Breast epithelium (tissue), 4 donors: ENCODE measurements at regions not wholly inside any gene's neighbourhood (a gene's known extent, or its start where the extent isn't known, plus 50 kb on each side); places are given as distances from the start of the nearest gene placed in this dataset.
"Not testable (repeated sequence)": the region's sequence is repeated elsewhere in the genome, so short reads cannot be mapped to it uniquely, and the experiment has no call there.

Source experiments
- DNase-seq, 2 donors: peaks; one replicate each; pipeline ENCODE4 v3.0.0-alpha.2; 2019; ENCODE audit warnings: low spot score in 2 of 2
- H3K27ac ChIP-seq, 2 donors: fragments of 200-600 bp; sonication (generic) in 1 of 2; one replicate each; pipeline ENCODE4 v1.5.1; 2016 to 2019; ENCODE audit warnings: mild to moderate bottlenecking in 1 of 2
- H3K27me3 ChIP-seq, 2 donors: fragments of 200-600 bp; sonication (generic) in 1 of 2; one replicate each; pipeline versions ENCODE4 v1.5.1 to v1.6.0; 2017 to 2019; ENCODE audit warnings: control low read depth in 1 of 2, mild to moderate bottlenecking in 1 of 2
- H3K36me3 ChIP-seq: fragments of 200-600 bp; one replicate; pipeline ENCODE4 v1.5.1; 2019
- H3K4me1 ChIP-seq, 2 donors: fragments of 200-600 bp; sonication (generic); one replicate each; pipeline ENCODE4 v1.5.1; 2016 to 2019; ENCODE audit warnings: control low read depth in 1 of 2
- H3K4me3 ChIP-seq, 3 donors: fragments of 200-600 bp; sonication (generic); 1 replicate in 2 of 3; 2 replicates in 1 of 3; pipeline ENCODE4 v1.5.1; 2016 to 2019; ENCODE audit warnings: mild to moderate bottlenecking in 3 of 3, moderate library complexity in 2 of 3
- H3K9me3 ChIP-seq, 2 donors: fragments of 200-600 bp; sonication (generic) in 1 of 2; one replicate each; pipeline ENCODE4 v1.5.1; 2016 to 2019; ENCODE audit warnings: control low read depth in 1 of 2
- CTCF ChIP-seq, 3 donors: fragments of 450-650 bp; IDR thresholded peaks; one replicate each; pipeline ENCODE4 v1.5.1; 2016 to 2017; ENCODE audit warnings: antibody characterized with exemption in 3 of 3, mild to moderate bottlenecking in 3 of 3, moderate library complexity in 3 of 3
- POLR2A ChIP-seq: fragments of 450-650 bp; IDR thresholded peaks from one replicate; pipeline ENCODE4 v1.6.1; 2016; ENCODE audit warnings: antibody characterized with exemption, mild to moderate bottlenecking, moderate library complexity
- POLR2AphosphoS5 ChIP-seq, 3 donors: sonication (generic); formaldehyde crosslinking; IDR thresholded peaks; one replicate each; pipeline ENCODE4 v1.6.1; 2017; ENCODE audit warnings: antibody characterized with exemption in 3 of 3
- intact Hi-C: fragments of 100-400 bp; cut with DNase I; formaldehyde crosslinking; loops from one replicate; pipeline ENCODE4 v1.15.1; 2023; ENCODE audit warnings: low total_unique reads

GRCh38 chr10:3559527-3559926, 225.5 kb downstream of the KLF6 start:
- intact Hi-C loops: no loop called here
- no peaks in the 10 kb centered on the region for H3K9me3 ChIP-seq
- no peak for DNase-seq
- no peaks in the 10 kb centered on the region for H3K4me1 ChIP-seq
- H3K36me3 ChIP-seq: no peaks in the 10 kb centered on the region
- no peaks in the 10 kb centered on the region for H3K27me3 ChIP-seq
- no peak overlapping the region for H3K27ac ChIP-seq
- H3K4me3 ChIP-seq: no peak overlapping the region
- TF ChIP-seq POLR2AphosphoS5 (IDR thresholded peaks at IDR 0.05): no peak
- TF ChIP-seq POLR2A: no peak

- Histone ChIP-seq H3K27me3 (no peaks in the 10 kb centered on the region), H3K4me1 (no peaks in the 10 kb centered on the region), H3K4me3 (no peak overlapping the region), H3K9me3 (no peaks in the 10 kb centered on the region), H3K36me3 (no peaks in the 10 kb centered on the region), H3K27ac (no peak overlapping the region)
- no peak for DNase-seq
- TF ChIP-seq POLR2AphosphoS5 (IDR thresholded peaks at IDR 0.05): no peak
- TF ChIP-seq CTCF (IDR thresholded peaks at IDR 0.05): no peak
- no peak for TF ChIP-seq POLR2A
- intact Hi-C loops: no loop called here
Observed at GRCh38 chr10:3559011-3559410, 226.0 kb downstream of the KLF6 start.

DNA sequence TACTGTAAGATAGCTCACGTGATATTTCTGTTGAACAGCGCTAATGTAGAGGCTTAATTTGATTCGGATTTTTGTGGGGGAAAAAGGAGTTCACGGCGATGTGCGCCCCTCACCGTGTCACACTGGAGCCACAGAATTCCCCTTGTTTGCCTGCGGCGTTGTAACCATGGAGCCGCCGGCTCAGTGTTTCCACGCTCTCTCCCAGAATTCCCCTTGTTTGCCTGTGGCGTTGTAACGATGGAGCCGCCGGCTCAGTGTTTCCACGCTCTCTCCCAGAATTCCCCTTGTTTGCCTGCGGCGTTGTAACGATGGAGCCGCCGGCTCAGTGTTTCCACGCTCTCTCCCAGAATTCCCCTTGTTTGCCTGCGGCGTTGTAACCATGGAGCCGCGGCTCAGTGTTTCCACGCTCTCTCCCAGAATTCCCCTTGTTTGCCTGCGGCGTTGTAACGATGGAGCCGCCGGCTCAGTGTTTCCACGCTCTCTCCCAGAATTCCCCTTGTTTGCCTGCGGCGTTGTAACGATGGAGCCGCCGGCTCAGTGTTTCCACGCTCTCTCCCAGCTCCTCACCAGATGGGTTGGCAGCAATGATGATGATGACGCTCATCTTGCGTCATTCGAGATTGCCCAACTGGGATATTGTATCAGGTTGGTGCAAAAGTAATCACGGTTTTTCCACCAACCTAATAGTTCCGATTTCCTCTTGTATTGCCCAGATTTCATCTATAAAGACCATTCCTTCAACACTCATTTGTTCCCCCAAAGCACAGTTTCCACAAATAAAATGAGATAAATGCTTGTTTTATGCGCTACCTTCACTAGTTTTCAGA, 228.6 kb downstream of the KLF6 start:
- intact Hi-C loops, H3K4me1 ChIP-seq, H3K4me3 ChIP-seq, H3K36me3 ChIP-seq, H3K27me3 ChIP-seq, H3K9me3 ChIP-seq, H3K27ac ChIP-seq, DNase-seq: not testable (repeated sequence)

GRCh38 chr10:3554121-3554522, 230.9 kb downstream of the KLF6 start:
- Histone ChIP-seq H3K36me3 (no peaks in the 10 kb centered on the region), H3K4me1 (no peaks in the 10 kb centered on the region), H3K4me3 (no peak overlapping the region), H3K9me3 (no peaks in the 10 kb centered on the region), H3K27me3 (no peaks in the 10 kb centered on the region), H3K27ac (no peak overlapping the region)
- intact Hi-C loops: no loop called here
- no peak for TF ChIP-seq CTCF (IDR thresholded peaks at IDR 0.05)
- no peak for TF ChIP-seq POLR2A
- no peak for TF ChIP-seq POLR2AphosphoS5 (IDR thresholded peaks at IDR 0.05)
- DNase-seq: no peak

DNA sequence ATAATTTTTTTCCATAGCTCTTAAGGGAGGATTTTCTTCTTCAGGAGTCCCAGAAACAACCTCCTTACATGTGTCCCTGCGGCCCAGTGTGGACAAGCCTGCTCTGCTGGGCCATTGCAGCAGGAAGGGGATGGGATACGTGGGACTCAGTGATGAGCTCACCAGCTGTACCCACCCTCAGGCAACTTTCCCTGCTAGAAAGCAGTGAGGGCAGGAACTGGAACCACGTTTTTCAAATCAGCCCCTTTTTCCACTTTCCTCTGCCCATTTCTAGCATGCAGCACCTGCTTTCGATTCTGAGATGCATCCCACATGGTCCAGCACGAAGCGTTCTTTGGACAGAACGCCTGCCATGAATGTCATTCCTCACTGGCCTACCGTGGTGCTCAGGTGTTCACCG, 232.7 kb downstream of the KLF6 start:
- TF ChIP-seq CTCF (IDR thresholded peaks at IDR 0.05): no peak
- Histone ChIP-seq H3K9me3 (no peaks in the 10 kb centered on the region), H3K4me3 (no peak overlapping the region), H3K4me1 (no peaks in the 10 kb centered on the region), H3K36me3 (no peaks in the 10 kb centered on the region), H3K27ac (no peak overlapping the region), H3K27me3 (no peaks in the 10 kb centered on the region)
- intact Hi-C loops: no loop called here
- no peak for DNase-seq

GRCh38 chr10:3551761-3552160, 233.2 kb downstream of the KLF6 start:
- TF ChIP-seq CTCF (IDR thresholded peaks at IDR 0.05) (no peak), POLR2AphosphoS5 (IDR thresholded peaks at IDR 0.05) (no peak), POLR2A (no peak)
- Histone ChIP-seq H3K4me3 (no peak overlapping the region), H3K36me3 (no peaks in the 10 kb centered on the region), H3K27me3 (no peaks in the 10 kb centered on the region), H3K27ac (no peak overlapping the region), H3K4me1 (no peaks in the 10 kb centered on the region), H3K9me3 (no peaks in the 10 kb centered on the region)
- intact Hi-C loops: no loop called here
- DNase-seq: no peak
